HUES48 (cell line): ENCODE measurements at regions not wholly inside any gene's neighbourhood (a gene's known extent, or its start where the extent isn't known, plus 50 kb on each side); places are given as distances from the start of the nearest gene placed in this dataset.

Experiments used
- H3K27ac ChIP-seq: one replicate; pipeline ENCODE4 v1.7.0; 2013; ENCODE audit warnings: low read depth, low read length, inconsistent platforms
- H3K27me3 ChIP-seq: 2 replicates; pipeline ENCODE4 v1.6.1; 2013; ENCODE audit warnings: mild to moderate bottlenecking, low read length; ENCODE audit not compliant: control insufficient read depth, insufficient read depth
- H3K36me3 ChIP-seq: 2 replicates; pipeline ENCODE4 v1.6.1; 2013; ENCODE audit warnings: low read length; ENCODE audit not compliant: control insufficient read depth, insufficient read depth
- H3K4me1 ChIP-seq: 2 replicates; pipeline ENCODE4 v1.6.1; 2013; ENCODE audit warnings: mild to moderate bottlenecking, low read length; ENCODE audit not compliant: control insufficient read depth, insufficient read depth
- H3K4me3 ChIP-seq: 2 replicates; pipeline ENCODE4 v1.5.1; 2013; ENCODE audit warnings: mild to moderate bottlenecking, low read depth, low read length
- H3K9ac ChIP-seq: 2 replicates; pipeline ENCODE4 v1.6.1; 2013; ENCODE audit warnings: mild to moderate bottlenecking, low read depth, low read length, moderate library complexity
- H3K9me3 ChIP-seq: 2 replicates; pipeline ENCODE4 v1.6.1; 2013; ENCODE audit warnings: low read length; ENCODE audit not compliant: control insufficient read depth, insufficient read depth

DNA sequence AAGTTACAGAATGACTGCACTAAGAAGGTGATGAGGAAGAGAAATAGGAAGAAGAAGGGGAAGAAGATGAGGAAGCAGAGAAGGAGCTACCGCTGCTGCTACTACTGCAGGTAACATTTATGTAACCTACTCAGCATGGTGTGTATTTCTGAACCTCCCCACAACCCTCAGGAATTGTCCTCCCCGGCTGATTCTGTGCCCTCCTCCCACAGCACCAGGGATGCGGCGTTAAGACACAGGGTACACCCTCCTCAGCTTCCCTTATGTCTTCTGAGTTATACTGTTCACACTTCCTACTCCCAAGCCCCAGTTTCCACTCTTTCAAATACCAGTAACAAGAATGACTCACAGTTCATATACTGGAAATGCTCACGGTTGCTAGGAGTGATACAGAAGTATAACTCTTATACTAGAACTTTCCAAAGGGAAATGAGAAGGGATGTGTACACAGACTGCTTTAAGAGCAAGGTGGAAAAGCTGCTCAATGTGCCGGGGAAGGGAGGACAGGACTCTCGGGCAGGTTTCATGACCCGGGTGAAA lies 224.5 kb upstream of the PSMD7 start:
- H3K4me1 ChIP-seq = peaks cover 7% of the 10 kb centered on the region
- H3K27ac ChIP-seq = no peak overlapping the region
- peaks cover 10% of the 10 kb centered on the region for H3K9me3 ChIP-seq
- H3K36me3 ChIP-seq = no peaks in the 10 kb centered on the region
- no peak overlapping the region for H3K4me3 ChIP-seq
- H3K9ac ChIP-seq = no peak overlapping the region
- no peaks in the 10 kb centered on the region for H3K27me3 ChIP-seq

- peaks cover 5% of the 10 kb centered on the region for H3K9me3 ChIP-seq
- H3K27ac ChIP-seq = no peak overlapping the region
- no peaks in the 10 kb centered on the region for H3K27me3 ChIP-seq
- no peak overlapping the region for H3K9ac ChIP-seq
- H3K36me3 ChIP-seq = no peaks in the 10 kb centered on the region
- peaks cover 21% of the 10 kb centered on the region for H3K4me1 ChIP-seq
- H3K4me3 ChIP-seq = no peak overlapping the region
Measured at GRCh38 chr16:74070237-74070636, 226.4 kb upstream of the PSMD7 start.

DNA sequence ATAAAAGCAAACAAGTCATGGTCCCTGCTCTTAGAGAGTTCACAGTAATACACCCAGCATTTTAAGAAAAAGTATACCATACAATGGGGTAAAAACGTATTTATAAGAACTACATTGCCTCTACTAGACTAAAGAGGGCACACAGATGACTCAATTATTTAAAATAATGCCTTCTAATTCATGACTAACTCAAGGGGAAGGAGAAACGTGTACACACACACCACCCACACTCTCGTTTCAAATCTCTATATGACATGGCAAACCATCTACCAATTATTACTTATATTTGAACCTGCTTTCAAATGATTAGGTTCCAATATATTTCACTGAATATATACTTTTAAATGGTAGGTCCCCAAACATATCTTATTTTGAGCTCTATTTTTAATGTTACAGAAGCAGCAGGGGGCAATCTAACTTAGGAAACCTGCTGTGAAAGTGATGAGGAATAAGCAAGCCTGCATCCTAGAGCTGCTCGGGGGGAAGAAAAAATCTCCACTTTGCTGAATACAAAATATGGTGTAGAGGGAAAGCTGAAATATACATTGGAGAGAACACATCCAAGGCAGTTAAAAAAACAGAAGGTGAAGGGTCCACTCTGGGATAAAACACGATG lies 232.4 kb upstream of the PSMD7 start:
- peaks cover 29% of the 10 kb centered on the region for H3K4me1 ChIP-seq
- H3K4me3 ChIP-seq = no peak overlapping the region
- H3K36me3 ChIP-seq = no peaks in the 10 kb centered on the region
- no peaks in the 10 kb centered on the region for H3K9me3 ChIP-seq
- H3K27me3 ChIP-seq = no peaks in the 10 kb centered on the region
- H3K27ac ChIP-seq = no peak overlapping the region
- H3K9ac ChIP-seq = no peak overlapping the region

DNA sequence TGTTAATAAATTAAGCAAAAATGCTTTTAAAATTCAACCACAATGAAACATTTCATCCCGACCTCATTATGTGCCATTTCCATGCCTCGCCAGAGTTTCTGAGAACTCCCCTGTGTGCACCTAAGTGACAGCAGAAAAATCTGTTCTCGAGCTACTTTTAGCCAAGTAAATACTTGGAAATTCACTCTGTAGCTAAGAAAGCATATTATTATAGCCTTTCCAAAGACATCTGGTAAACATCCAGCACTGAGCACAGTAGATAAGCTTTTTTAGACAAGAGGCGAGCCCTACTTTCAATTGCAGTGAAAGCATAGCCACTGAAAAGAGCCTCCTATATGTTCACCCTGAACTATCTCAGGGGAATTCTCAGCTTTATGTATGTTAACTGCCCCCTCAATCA lies 242.8 kb upstream of the PSMD7 start:
- no peaks in the 10 kb centered on the region for H3K4me1 ChIP-seq
- peaks cover 14% of the 10 kb centered on the region; the same call in 1 of the 2 replicates for H3K9me3 ChIP-seq
- H3K4me3 ChIP-seq = no peak overlapping the region
- no peaks in the 10 kb centered on the region for H3K27me3 ChIP-seq
- H3K27ac ChIP-seq = no peak overlapping the region
- H3K9ac ChIP-seq = no peak overlapping the region
- H3K36me3 ChIP-seq = no peaks in the 10 kb centered on the region

DNA sequence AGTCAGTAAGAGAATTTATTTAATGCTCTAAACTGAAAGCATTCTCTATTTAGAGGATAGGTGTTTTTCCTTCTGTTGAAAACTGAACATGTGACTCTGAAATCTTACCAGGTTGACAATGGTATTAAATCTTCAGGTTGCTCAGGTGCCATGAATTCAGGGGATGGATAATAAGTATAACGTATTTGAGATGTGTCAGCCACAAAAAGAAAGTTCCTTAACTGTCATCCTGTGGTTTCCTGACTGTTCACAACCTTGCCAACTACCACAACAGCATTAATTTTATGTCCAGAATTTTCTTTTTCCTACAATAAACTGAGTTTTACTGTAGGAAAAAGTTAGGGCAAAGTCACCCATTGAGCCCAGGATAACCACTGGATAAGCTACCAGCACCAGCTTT lies 243.3 kb upstream of the PSMD7 start:
- H3K9ac ChIP-seq = no peak overlapping the region
- peaks cover 14% of the 10 kb centered on the region; the same call in 1 of the 2 replicates for H3K9me3 ChIP-seq
- no peak overlapping the region for H3K4me3 ChIP-seq

GRCh38 chr16:74052016-74052415 lies 244.6 kb upstream of the PSMD7 start:
- H3K9me3 ChIP-seq = peaks cover 14% of the 10 kb centered on the region; the same call in 1 of the 2 replicates
- H3K27ac ChIP-seq = no peak overlapping the region

More for the DNA sequence above, 243.3 kb upstream of the PSMD7 start:
- H3K4me1 ChIP-seq = no peaks in the 10 kb centered on the region
- no peak overlapping the region for H3K27ac ChIP-seq
- H3K36me3 ChIP-seq = no peaks in the 10 kb centered on the region
- no peaks in the 10 kb centered on the region for H3K27me3 ChIP-seq

GRCh38 chr16:74049027-74049426 lies 247.6 kb upstream of the PSMD7 start:
- Histone ChIP-seq H3K4me3 (no peak overlapping the region), H3K36me3 (no peaks in the 10 kb centered on the region), H3K27ac (no peak overlapping the region), H3K4me1 (no peaks in the 10 kb centered on the region), H3K9ac (no peak overlapping the region), H3K9me3 (no peaks in the 10 kb centered on the region), H3K27me3 (no peaks in the 10 kb centered on the region)

More at GRCh38 chr16:74052016-74052415, 244.6 kb upstream of the PSMD7 start:
- no peaks in the 10 kb centered on the region for H3K27me3 ChIP-seq
- no peaks in the 10 kb centered on the region for H3K4me1 ChIP-seq
- H3K36me3 ChIP-seq = no peaks in the 10 kb centered on the region
- no peak overlapping the region for H3K4me3 ChIP-seq
- no peak overlapping the region for H3K9ac ChIP-seq

DNA sequence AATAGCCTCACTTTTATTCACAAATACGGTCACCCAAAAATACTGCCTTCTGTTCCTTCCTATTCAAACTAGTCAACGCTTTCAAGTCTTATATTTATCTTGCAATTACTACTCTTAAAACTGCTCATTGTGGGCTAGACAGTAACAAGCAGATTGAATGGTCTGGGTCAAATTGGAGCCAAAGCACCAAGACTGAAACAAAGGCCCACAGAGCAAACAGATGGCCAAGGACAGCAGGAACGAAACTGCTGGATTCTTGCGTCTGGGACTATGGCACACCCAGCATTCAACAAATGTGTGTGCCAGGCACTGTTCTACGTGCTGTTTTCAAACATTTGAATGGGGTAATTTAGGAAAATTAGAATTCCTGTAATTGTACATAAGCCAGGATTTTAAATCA lies 250.1 kb upstream of the PSMD7 start:
- H3K4me3 ChIP-seq = no peak overlapping the region
- H3K4me1 ChIP-seq = no peaks in the 10 kb centered on the region; the same call in 1 of the 2 replicates
- no peaks in the 10 kb centered on the region for H3K9me3 ChIP-seq
- H3K9ac ChIP-seq = no peak overlapping the region
- H3K36me3 ChIP-seq = no peaks in the 10 kb centered on the region
- H3K27me3 ChIP-seq = no peaks in the 10 kb centered on the region
- H3K27ac ChIP-seq = no peak overlapping the region

DNA sequence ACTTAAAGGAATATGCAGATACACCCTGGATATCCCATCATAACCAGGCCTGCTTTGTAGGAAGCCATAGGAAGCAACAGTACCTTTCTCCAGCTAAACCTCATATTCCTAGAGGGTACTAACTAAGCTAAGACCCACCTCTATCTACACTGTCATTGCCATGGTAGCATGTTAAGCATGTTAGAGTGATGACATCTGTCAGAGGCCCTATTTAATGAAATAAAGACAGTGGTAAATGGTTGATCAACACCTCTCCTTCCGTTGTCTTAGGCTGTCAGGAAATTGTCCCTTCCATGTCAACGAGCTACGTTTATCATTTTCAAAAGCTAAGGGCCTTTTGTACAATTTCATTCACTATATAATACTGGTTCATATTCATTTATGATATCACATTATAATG lies 251.1 kb upstream of the PSMD7 start:
- Histone ChIP-seq H3K9me3 (no peaks in the 10 kb centered on the region), H3K9ac (no peak overlapping the region), H3K27me3 (no peaks in the 10 kb centered on the region), H3K4me3 (no peak overlapping the region), H3K27ac (no peak overlapping the region), H3K4me1 (no peaks in the 10 kb centered on the region; the same call in 1 of the 2 replicates), H3K36me3 (no peaks in the 10 kb centered on the region)

- H3K4me1 ChIP-seq = peaks cover 60% of the 10 kb centered on the region
- no peaks in the 10 kb centered on the region for H3K27me3 ChIP-seq
- no peak overlapping the region for H3K27ac ChIP-seq
- H3K4me3 ChIP-seq = no peak overlapping the region
- no peaks in the 10 kb centered on the region for H3K9me3 ChIP-seq
- H3K9ac ChIP-seq = no peak overlapping the region
- H3K36me3 ChIP-seq = no peaks in the 10 kb centered on the region
Measured at GRCh38 chr16:74035816-74036215, 260.8 kb upstream of the PSMD7 start.

GRCh38 chr16:74034862-74035261 lies 261.8 kb upstream of the PSMD7 start:
- no peaks in the 10 kb centered on the region for H3K9me3 ChIP-seq
- no peaks in the 10 kb centered on the region for H3K36me3 ChIP-seq
- H3K27ac ChIP-seq = no peak overlapping the region
- H3K27me3 ChIP-seq = no peaks in the 10 kb centered on the region
- no peak overlapping the region for H3K9ac ChIP-seq
- no peak overlapping the region for H3K4me3 ChIP-seq
- peaks cover 67% of the 10 kb centered on the region for H3K4me1 ChIP-seq
